ENCODE measurements at regions not wholly inside any gene's neighbourhood (a gene's known extent, or its start where the extent isn't known, plus 50 kb on each side); places are given as distances from the start of the nearest gene placed in this dataset.

DNA sequence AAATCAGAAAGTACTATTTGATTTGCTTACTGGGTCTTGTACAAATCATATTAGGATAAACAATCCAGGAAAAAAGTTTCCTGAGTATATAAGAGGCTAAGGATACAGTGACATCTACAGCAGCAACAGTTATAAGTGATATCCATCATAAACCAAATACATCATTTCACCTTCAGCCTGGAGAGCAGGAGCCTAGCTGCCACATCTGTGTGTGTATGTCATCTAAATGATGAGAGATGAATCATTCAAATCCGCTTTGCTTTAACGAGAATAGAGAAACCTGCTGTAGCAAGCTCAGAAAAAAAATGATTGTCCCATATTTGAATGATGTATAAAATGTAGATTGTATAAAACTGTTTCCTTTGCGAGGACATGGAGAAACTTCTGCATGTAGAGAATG is 841.4 kb downstream of the SI start:
- H3K9me3 ChIP-seq (ENCODE audit: control insufficient read depth in 4 of 4, insufficient read depth in 3 of 4, low read length in 3 of 4): no peaks in the 10 kb centered on the region
- no peak for ATAC-seq (ENCODE audit: insufficient read depth, low FRiP score)
- H3K36me3 ChIP-seq (ENCODE audit: control insufficient read depth in 4 of 4, insufficient read depth in 4 of 4, low read length in 4 of 4): no peaks in the 10 kb centered on the region
- TF ChIP-seq, protein P1, sequence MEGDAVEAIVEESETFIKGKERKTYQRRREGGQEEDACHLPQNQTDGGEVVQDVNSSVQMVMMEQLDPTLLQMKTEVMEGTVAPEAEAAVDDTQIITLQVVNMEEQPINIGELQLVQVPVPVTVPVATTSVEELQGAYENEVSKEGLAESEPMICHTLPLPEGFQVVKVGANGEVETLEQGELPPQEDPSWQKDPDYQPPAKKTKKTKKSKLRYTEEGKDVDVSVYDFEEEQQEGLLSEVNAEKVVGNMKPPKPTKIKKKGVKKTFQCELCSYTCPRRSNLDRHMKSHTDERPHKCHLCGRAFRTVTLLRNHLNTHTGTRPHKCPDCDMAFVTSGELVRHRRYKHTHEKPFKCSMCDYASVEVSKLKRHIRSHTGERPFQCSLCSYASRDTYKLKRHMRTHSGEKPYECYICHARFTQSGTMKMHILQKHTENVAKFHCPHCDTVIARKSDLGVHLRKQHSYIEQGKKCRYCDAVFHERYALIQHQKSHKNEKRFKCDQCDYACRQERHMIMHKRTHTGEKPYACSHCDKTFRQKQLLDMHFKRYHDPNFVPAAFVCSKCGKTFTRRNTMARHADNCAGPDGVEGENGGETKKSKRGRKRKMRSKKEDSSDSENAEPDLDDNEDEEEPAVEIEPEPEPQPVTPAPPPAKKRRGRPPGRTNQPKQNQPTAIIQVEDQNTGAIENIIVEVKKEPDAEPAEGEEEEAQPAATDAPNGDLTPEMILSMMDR (IDR thresholded peaks at IDR 0.05; ENCODE audit: control extremely low read depth, extremely low read depth): no peak
- H3K4me1 ChIP-seq (ENCODE audit: control insufficient read depth in 5 of 5, insufficient read depth in 5 of 5, low read length in 5 of 5): no peaks in the 10 kb centered on the region
- H3K27ac ChIP-seq (ENCODE audit: low read depth in 1 of 2, low read length in 1 of 2): no peak overlapping the region
- no peak for DNase-seq
- no peaks in the 10 kb centered on the region for H3K27me3 ChIP-seq (ENCODE audit: control insufficient read depth in 3 of 3, insufficient read depth in 3 of 3, low read length in 2 of 3)
- 89 to 91% methylated on average over 3 of the region's 3 CpGs for whole genome bisulfite sequencing, 2 donors
- H3K4me3 ChIP-seq: no peak overlapping the region
- H3K9ac ChIP-seq (ENCODE audit: insufficient read depth in 1 of 2, low read length in 2 of 2): no peak overlapping the region

DNA sequence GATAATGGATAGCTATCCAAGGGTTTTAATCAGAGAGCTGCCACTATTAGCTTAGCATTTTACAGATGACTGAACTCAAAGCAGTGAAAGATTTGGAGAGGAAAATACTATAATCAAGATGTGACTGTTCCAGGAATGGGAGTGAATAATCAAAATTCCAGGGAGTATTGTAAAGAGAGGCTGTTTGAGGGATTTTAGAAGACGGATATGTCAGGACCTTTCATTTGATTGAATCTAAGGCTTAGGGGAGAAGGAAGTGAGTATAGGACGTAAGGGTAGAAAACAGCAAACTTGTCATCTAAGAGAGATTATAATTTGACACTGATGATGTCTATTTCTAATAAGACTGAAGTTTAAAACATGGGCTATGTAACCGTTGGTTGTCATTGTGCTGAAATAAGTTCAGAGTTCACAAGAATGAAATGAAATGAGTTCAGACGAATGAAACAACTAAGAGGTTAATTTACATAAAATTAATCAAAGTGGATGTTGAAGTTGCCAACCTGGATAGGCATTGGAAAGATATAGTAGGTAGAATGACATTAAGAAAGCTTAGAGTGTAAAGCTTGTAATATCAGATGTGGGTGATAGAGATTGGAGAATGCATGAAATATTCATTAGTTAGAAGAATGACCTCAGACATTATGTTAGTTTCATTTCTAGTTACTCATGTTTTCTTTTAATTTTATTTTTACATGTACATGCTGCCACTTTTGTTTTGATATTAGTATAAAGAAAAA is 842.8 kb downstream of the SI start:
- Histone ChIP-seq H3K9me3 (ENCODE audit: control insufficient read depth in 4 of 4, insufficient read depth in 3 of 4, low read length in 3 of 4) (no peaks in the 10 kb centered on the region), H3K27me3 (ENCODE audit: control insufficient read depth in 3 of 3, insufficient read depth in 3 of 3, low read length in 2 of 3) (no peaks in the 10 kb centered on the region), H3K36me3 (ENCODE audit: control insufficient read depth in 4 of 4, insufficient read depth in 4 of 4, low read length in 4 of 4) (no peaks in the 10 kb centered on the region), H3K27ac (ENCODE audit: low read depth in 1 of 2, low read length in 1 of 2) (no peak overlapping the region), H3K9ac (ENCODE audit: insufficient read depth in 1 of 2, low read length in 2 of 2) (no peak overlapping the region), H3K4me1 (ENCODE audit: control insufficient read depth in 5 of 5, insufficient read depth in 5 of 5, low read length in 5 of 5) (no peaks in the 10 kb centered on the region), H3K4me3 (no peak overlapping the region)
- TF ChIP-seq, protein P1 (IDR thresholded peaks at IDR 0.05; ENCODE audit: control extremely low read depth, extremely low read depth): no peak
- no peak for DNase-seq
- no peak for ATAC-seq (ENCODE audit: insufficient read depth, low FRiP score)
- whole genome bisulfite sequencing, 2 donors: 70 to 83% methylated on average over 4 of the region's 4 CpGs

- Histone ChIP-seq H3K27me3 (ENCODE audit: control insufficient read depth in 3 of 3, insufficient read depth in 3 of 3, low read length in 2 of 3) (no peaks in the 10 kb centered on the region), H3K4me1 (ENCODE audit: control insufficient read depth in 5 of 5, insufficient read depth in 5 of 5, low read length in 5 of 5) (no peaks in the 10 kb centered on the region), H3K27ac (ENCODE audit: low read depth in 1 of 2, low read length in 1 of 2) (no peak overlapping the region), H3K9ac (ENCODE audit: insufficient read depth in 1 of 2, low read length in 2 of 2) (no peak overlapping the region), H3K36me3 (ENCODE audit: control insufficient read depth in 4 of 4, insufficient read depth in 4 of 4, low read length in 4 of 4) (no peaks in the 10 kb centered on the region), H3K9me3 (ENCODE audit: control insufficient read depth in 4 of 4, insufficient read depth in 3 of 4, low read length in 3 of 4) (no peaks in the 10 kb centered on the region), H3K4me3 (no peak overlapping the region)
- no peak for DNase-seq
- 78 to 85% methylated on average over 2 of the region's 2 CpGs for whole genome bisulfite sequencing, 2 donors
- TF ChIP-seq, protein P1 (IDR thresholded peaks at IDR 0.05; ENCODE audit: control extremely low read depth, extremely low read depth): no peak
- ATAC-seq (ENCODE audit: insufficient read depth, low FRiP score): no peak
Measured at GRCh38 chr3:164233951-164234350, 844.3 kb downstream of the SI start.

DNA sequence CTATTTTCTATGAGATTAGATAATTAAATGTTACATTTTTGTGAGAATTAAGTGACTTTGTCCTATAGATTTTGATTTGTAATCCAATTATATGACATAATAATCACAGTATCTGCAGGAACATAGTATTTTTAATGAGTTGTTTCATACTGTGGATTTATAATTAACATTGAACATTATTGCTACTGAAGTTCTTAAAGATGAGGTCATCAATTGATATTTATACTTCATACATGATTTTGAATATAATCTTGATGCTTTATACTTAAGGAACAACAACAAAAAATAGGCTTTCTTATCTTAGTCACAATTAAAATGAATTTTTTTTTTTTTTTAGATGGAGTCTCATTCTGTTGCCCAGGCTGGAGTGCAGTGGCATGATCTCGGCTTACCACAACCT is 846.6 kb downstream of the SI start:
- DNase-seq: no peak
- Histone ChIP-seq H3K27me3 (ENCODE audit: control insufficient read depth in 3 of 3, insufficient read depth in 3 of 3, low read length in 2 of 3) (no peaks in the 10 kb centered on the region), H3K27ac (ENCODE audit: low read depth in 1 of 2, low read length in 1 of 2) (no peak overlapping the region), H3K9ac (ENCODE audit: insufficient read depth in 1 of 2, low read length in 2 of 2) (no peak overlapping the region), H3K4me1 (ENCODE audit: control insufficient read depth in 5 of 5, insufficient read depth in 5 of 5, low read length in 5 of 5) (no peaks in the 10 kb centered on the region), H3K4me3 (no peak overlapping the region), H3K9me3 (ENCODE audit: control insufficient read depth in 4 of 4, insufficient read depth in 3 of 4, low read length in 3 of 4) (no peaks in the 10 kb centered on the region), H3K36me3 (ENCODE audit: control insufficient read depth in 4 of 4, insufficient read depth in 4 of 4, low read length in 4 of 4) (no peaks in the 10 kb centered on the region)
- 96% methylated on average over 1 of the region's 1 CpG for WGBS, 2 donors
- TF ChIP-seq, protein P1 (IDR thresholded peaks at IDR 0.05; ENCODE audit: control extremely low read depth, extremely low read depth): no peak
- no peak for ATAC-seq (ENCODE audit: insufficient read depth, low FRiP score)

All from lung (tissue), 11 donors.